ENCODE measurements at regions not wholly inside any gene's neighbourhood (a gene's known extent, or its start where the extent isn't known, plus 50 kb on each side); places are given as distances from the start of the nearest gene placed in this dataset.

DNA sequence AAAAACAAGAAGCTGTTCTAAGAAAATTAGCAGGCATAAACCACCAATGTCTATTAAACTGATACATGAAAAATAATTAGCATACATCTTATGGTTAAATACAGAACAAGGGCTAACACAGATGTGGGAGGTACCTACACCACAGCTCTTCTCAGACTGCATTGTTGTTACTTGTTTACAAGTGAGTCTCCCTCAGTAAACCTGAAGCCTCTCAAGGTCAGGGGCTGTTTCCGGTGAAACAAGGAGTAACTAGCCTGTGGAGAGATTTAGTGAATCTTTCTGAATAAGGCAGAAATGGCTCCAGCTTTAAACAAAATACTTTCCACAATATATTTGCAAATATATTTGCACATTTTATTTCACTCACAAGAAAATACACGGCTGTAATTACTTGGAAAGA, 244.0 kb downstream of the FIGN start:
- Histone ChIP-seq H3K27ac (ENCODE audit: low read length in 2 of 2) (no peak overlapping the region), H3K36me3 (replicated peaks in 1 of 2; ENCODE audit: control extremely low read depth in 1 of 2, control insufficient read depth in 1 of 2, extremely low read depth in 1 of 2, insufficient read depth in 2 of 2, low read length in 1 of 2) (no peaks in the 10 kb centered on the region), H3K9ac (ENCODE audit: low read length) (no peak overlapping the region), H2AFZ (ENCODE audit: insufficient read depth, low read depth, low read length, poor library complexity, severe bottlenecking) (no peak overlapping the region), H3K79me2 (ENCODE audit: control insufficient read depth, insufficient read depth, low read length) (no peaks in the 10 kb centered on the region), H4K20me1 (ENCODE audit: control insufficient read depth, insufficient read depth, low read length, poor library complexity, severe bottlenecking) (no peaks in the 10 kb centered on the region), H3K4me1 (ENCODE audit: control insufficient read depth in 2 of 2, insufficient read depth in 2 of 2, low read length in 2 of 2) (no peaks in the 10 kb centered on the region), H3K4me2 (replicated peaks; ENCODE audit: low read depth, low read length, poor library complexity, severe bottlenecking) (no peak overlapping the region), H3K27me3 (replicated peaks in 1 of 4; ENCODE audit: control extremely low read depth in 1 of 4, control insufficient read depth in 3 of 4, insufficient read depth in 4 of 4, low read length in 3 of 4) (no peaks in the 10 kb centered on the region), H3K4me3 (ENCODE audit: control extremely low read depth in 1 of 5, extremely low read depth in 1 of 5, insufficient read depth in 1 of 5, low read depth in 2 of 5, low read length in 4 of 5) (no peak overlapping the region), H3K9me3 (ENCODE audit: control extremely low read depth in 1 of 3, control insufficient read depth in 2 of 3, insufficient read depth in 1 of 3, low read length in 2 of 3) (no peaks in the 10 kb centered on the region)
- no peaks in the 10 kb centered on the region for H3K4me1 Mint-ChIP-seq
- no peak overlapping the region for H3K27ac Mint-ChIP-seq
- TF ChIP-seq CTCF (IDR thresholded peaks at IDR 0.05) (no peak), EZH2 (IDR thresholded peaks at IDR 0.05; ENCODE audit: borderline replicate concordance, insufficient read depth, low read depth, low read length, poor library complexity, severe bottlenecking) (no peak)
- ChIA-PET CTCF (no interaction called here), POLR2A (no interaction called here)
- H3K4me3 Mint-ChIP-seq = no peak overlapping the region
- no CpG with 5 or more reads among the region's 2 CpGs for WGBS (ENCODE audit: insufficient coverage)
- ATAC-seq (ENCODE audit: low read depth) (no peak), DNase-seq (no peak)
- H3K27me3 Mint-ChIP-seq = peaks cover 4% of the 10 kb centered on the region
- no peaks in the 10 kb centered on the region for H3K9me3 Mint-ChIP-seq (ENCODE audit: insufficient read depth)
- intact Hi-C loops (cut with micrococcal nuclease) = no loop called here

DNA sequence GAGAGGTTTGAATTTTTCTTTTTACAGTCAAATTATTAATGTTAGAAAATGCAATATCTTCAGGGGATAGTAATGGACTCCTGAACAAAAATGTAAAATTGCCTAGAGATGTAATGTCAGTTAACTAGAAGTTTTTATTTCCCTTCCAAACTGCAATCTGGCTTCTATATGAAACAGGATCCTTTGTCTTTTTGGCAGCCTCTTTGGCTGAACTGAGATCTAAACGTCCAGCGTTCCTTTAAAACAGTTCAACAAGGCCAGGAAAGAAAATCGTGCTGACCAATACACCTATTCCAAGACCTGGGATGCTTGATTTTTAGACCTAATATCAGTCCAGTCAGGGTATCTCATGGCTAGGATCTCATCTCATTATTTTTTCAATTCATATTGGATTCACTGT, 245.5 kb downstream of the FIGN start:
- H3K9me3 Mint-ChIP-seq (ENCODE audit: insufficient read depth) = no peaks in the 10 kb centered on the region
- H3K4me3 ChIP-seq (ENCODE audit: control extremely low read depth in 1 of 5, extremely low read depth in 1 of 5, insufficient read depth in 1 of 5, low read depth in 2 of 5, low read length in 4 of 5) = no peak overlapping the region
- H3K27me3 ChIP-seq (replicated peaks in 1 of 4; ENCODE audit: control extremely low read depth in 1 of 4, control insufficient read depth in 3 of 4, insufficient read depth in 4 of 4, low read length in 3 of 4) = no peaks in the 10 kb centered on the region
- ChIA-PET POLR2A (no interaction called here), CTCF (no interaction called here)
- H3K4me2 ChIP-seq (replicated peaks; ENCODE audit: low read depth, low read length, poor library complexity, severe bottlenecking) = no peak overlapping the region
- H3K4me1 ChIP-seq (ENCODE audit: control insufficient read depth in 2 of 2, insufficient read depth in 2 of 2, low read length in 2 of 2) = no peaks in the 10 kb centered on the region
- H3K27me3 Mint-ChIP-seq = peaks cover 4% of the 10 kb centered on the region
- H3K9me3 ChIP-seq (ENCODE audit: control extremely low read depth in 1 of 3, control insufficient read depth in 2 of 3, insufficient read depth in 1 of 3, low read length in 2 of 3) = peaks cover 0 to 1% (median 0%) of the 10 kb centered on the region in 3 donors
- no peak overlapping the region for H2AFZ ChIP-seq (ENCODE audit: insufficient read depth, low read depth, low read length, poor library complexity, severe bottlenecking)
- no peak overlapping the region for H3K27ac ChIP-seq (ENCODE audit: low read length in 2 of 2)
- TF ChIP-seq EZH2 (IDR thresholded peaks at IDR 0.05; ENCODE audit: borderline replicate concordance, insufficient read depth, low read depth, low read length, poor library complexity, severe bottlenecking) (no peak), CTCF (IDR thresholded peaks at IDR 0.05) (no peak)
- intact Hi-C loops (cut with micrococcal nuclease) = no loop called here
- H3K9ac ChIP-seq (ENCODE audit: low read length) = no peak overlapping the region
- WGBS (ENCODE audit: insufficient coverage) = 85% methylated on average over 3 of the region's 3 CpGs
- H3K36me3 ChIP-seq (replicated peaks in 1 of 2; ENCODE audit: control extremely low read depth in 1 of 2, control insufficient read depth in 1 of 2, extremely low read depth in 1 of 2, insufficient read depth in 2 of 2, low read length in 1 of 2) = no peaks in the 10 kb centered on the region
- no peak overlapping the region for H3K27ac Mint-ChIP-seq
- DNase-seq (no peak), ATAC-seq (ENCODE audit: low read depth) (no peak)
- H3K4me1 Mint-ChIP-seq = no peaks in the 10 kb centered on the region
- H4K20me1 ChIP-seq (ENCODE audit: control insufficient read depth, insufficient read depth, low read length, poor library complexity, severe bottlenecking) = no peaks in the 10 kb centered on the region
- H3K4me3 Mint-ChIP-seq = no peak overlapping the region
- no peaks in the 10 kb centered on the region for H3K79me2 ChIP-seq (ENCODE audit: control insufficient read depth, insufficient read depth, low read length)
